Hepatocyte (in vitro differentiated cells): ENCODE measurements at regions not wholly inside any gene's neighbourhood (a gene's known extent, or its start where the extent isn't known, plus 50 kb on each side); places are given as distances from the start of the nearest gene placed in this dataset.

Source experiments
- EZH2 ChIP-seq: fragments of 200-600 bp; sonication (generic); IDR thresholded peaks from 2 replicates; pipeline ENCODE4 v1.6.1; 2016; ENCODE audit warnings: antibody characterized with exemption, mild to moderate bottlenecking, borderline replicate concordance
- EZH2phosphoT487 ChIP-seq: fragments of 200-600 bp; sonication (generic); IDR thresholded peaks from one replicate; pipeline ENCODE4 v1.6.1; 2018; ENCODE audit warnings: antibody characterized with exemption, mild to moderate bottlenecking, low read depth, moderate library complexity; ENCODE audit not compliant: unreplicated experiment, severe bottlenecking
- TF ChIP-seq, protein P1 (sequence below): fragments of 200-600 bp; sonication (generic); IDR thresholded peaks from 2 replicates; pipeline ENCODE4 v1.5.1; 2016; ENCODE audit warnings: antibody characterized with exemption, mild to moderate bottlenecking; ENCODE audit not compliant: poor library complexity

DNA sequence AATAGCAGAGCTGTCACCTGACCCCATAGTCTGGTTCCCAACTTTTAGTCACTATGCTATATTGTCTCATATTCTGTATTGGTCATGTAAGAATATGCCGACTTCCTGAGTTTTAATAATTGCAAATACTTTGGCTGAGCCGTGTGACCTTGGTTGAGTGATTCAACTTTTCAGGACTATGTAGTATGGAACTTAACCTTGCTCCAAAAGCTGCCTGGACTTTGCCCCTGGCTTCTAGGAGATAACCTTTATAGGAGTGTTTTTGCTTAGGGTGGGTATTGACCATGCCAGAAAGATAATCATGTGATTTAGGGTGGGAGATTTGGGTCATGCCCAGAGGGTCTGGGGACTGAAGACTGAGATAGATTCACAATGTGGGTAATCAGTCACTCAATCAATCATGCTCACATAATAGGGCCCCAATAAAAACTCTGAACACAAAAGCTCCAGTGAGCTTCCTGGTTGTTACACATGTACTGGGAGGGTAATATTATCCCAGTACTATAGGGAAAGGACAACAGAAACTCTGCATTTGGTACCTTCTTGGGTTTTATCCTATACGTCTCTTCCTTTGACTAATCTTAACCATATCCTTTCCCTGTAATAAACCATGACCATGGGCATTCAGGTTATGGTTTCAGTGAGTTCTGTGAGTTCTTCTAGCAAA, 235.6 kb downstream of the RNF152 start:
- TF ChIP-seq, protein P1, sequence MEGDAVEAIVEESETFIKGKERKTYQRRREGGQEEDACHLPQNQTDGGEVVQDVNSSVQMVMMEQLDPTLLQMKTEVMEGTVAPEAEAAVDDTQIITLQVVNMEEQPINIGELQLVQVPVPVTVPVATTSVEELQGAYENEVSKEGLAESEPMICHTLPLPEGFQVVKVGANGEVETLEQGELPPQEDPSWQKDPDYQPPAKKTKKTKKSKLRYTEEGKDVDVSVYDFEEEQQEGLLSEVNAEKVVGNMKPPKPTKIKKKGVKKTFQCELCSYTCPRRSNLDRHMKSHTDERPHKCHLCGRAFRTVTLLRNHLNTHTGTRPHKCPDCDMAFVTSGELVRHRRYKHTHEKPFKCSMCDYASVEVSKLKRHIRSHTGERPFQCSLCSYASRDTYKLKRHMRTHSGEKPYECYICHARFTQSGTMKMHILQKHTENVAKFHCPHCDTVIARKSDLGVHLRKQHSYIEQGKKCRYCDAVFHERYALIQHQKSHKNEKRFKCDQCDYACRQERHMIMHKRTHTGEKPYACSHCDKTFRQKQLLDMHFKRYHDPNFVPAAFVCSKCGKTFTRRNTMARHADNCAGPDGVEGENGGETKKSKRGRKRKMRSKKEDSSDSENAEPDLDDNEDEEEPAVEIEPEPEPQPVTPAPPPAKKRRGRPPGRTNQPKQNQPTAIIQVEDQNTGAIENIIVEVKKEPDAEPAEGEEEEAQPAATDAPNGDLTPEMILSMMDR = no peak
- TF ChIP-seq EZH2 (no peak), EZH2phosphoT487 (no peak)
